H9 (cell line): ENCODE measurements at regions not wholly inside any gene's neighbourhood (a gene's known extent, or its start where the extent isn't known, plus 50 kb on each side); places are given as distances from the start of the nearest gene placed in this dataset.

Experiments
- DNase-seq: peaks from one replicate; pipeline ENCODE4 v3.0.0-alpha.2; 2017
- H2AFZ ChIP-seq: one replicate; pipeline ENCODE4 v1.6.1; 2013; ENCODE audit warnings: mild to moderate bottlenecking, low read length, control low read depth, moderate library complexity
- H2AK5ac ChIP-seq: 2 replicates; pipeline ENCODE4 v1.6.1; 2013; ENCODE audit warnings: low read length, control low read depth, mixed read lengths; ENCODE audit not compliant: insufficient read length
- H2BK120ac ChIP-seq: one replicate; pipeline ENCODE4 v1.6.1; 2013; ENCODE audit warnings: low read depth, mild to moderate bottlenecking, low read length, control low read depth, inconsistent platforms; ENCODE audit not compliant: poor library complexity, severe bottlenecking
- H2BK12ac ChIP-seq: 2 replicates; pipeline ENCODE4 v1.6.1; 2013; ENCODE audit warnings: low read length, control low read depth, mixed read lengths, low read depth; ENCODE audit not compliant: insufficient read length
- H2BK15ac ChIP-seq: 2 replicates; pipeline ENCODE4 v1.6.1; 2013; ENCODE audit warnings: low read depth, low read length, control low read depth
- H2BK20ac ChIP-seq: one replicate; pipeline ENCODE4 v1.6.1; 2013; ENCODE audit warnings: low read depth, mild to moderate bottlenecking, low read length, control low read depth, inconsistent platforms; ENCODE audit not compliant: poor library complexity, severe bottlenecking
- H2BK5ac ChIP-seq: 2 replicates; pipeline ENCODE4 v1.6.1; 2013; ENCODE audit warnings: low read length, control low read depth, mixed read lengths; ENCODE audit not compliant: insufficient read length
- H3K14ac ChIP-seq: 2 replicates; pipeline ENCODE4 v1.6.1; 2013; ENCODE audit warnings: low read length, control low read depth; ENCODE audit not compliant: insufficient read depth
- H3K18ac ChIP-seq: 2 replicates; pipeline ENCODE4 v1.6.1; 2013; ENCODE audit warnings: low read depth, mild to moderate bottlenecking, mixed read lengths, low read length, control low read depth; ENCODE audit not compliant: insufficient read length
- H3K23ac ChIP-seq: 2 replicates; pipeline ENCODE4 v1.6.1; 2013; ENCODE audit warnings: low read length, control low read depth, mixed read lengths, low read depth; ENCODE audit not compliant: insufficient read length
- H3K23me2 ChIP-seq: 2 replicates; pipeline ENCODE4 v1.6.1; 2013; ENCODE audit warnings: low read depth, mild to moderate bottlenecking, mixed read lengths, low read length, control low read depth; ENCODE audit not compliant: insufficient read length, poor library complexity, severe bottlenecking
- H3K27ac ChIP-seq: 2 replicates; pipeline ENCODE4 v1.5.1; 2013; ENCODE audit warnings: low read length, control low read depth, mixed read lengths, low read depth; ENCODE audit not compliant: insufficient read length
- H3K27me3 ChIP-seq: 2 replicates; pipeline ENCODE4 v1.6.1; 2013; ENCODE audit warnings: low read length, control low read depth, inconsistent platforms; ENCODE audit not compliant: insufficient read depth
- H3K4ac ChIP-seq: 2 replicates; pipeline ENCODE4 v1.6.1; 2013; ENCODE audit warnings: low read depth, mild to moderate bottlenecking, control low read depth, inconsistent platforms, low read length, moderate library complexity
- H3K4me1 ChIP-seq: 2 replicates; pipeline ENCODE4 v1.6.1; 2013; ENCODE audit warnings: low read length, control low read depth, inconsistent platforms; ENCODE audit not compliant: insufficient read depth
- H3K4me2 ChIP-seq: 2 replicates; pipeline ENCODE4 v1.6.1; 2013; ENCODE audit warnings: low read length, control low read depth, mixed read lengths; ENCODE audit not compliant: insufficient read length, insufficient read depth
- H3K56ac ChIP-seq: 2 replicates; pipeline ENCODE4 v1.6.1; 2013; ENCODE audit warnings: low read depth, mild to moderate bottlenecking, mixed read lengths, low read length, control low read depth; ENCODE audit not compliant: insufficient read length
- H3K79me1 ChIP-seq: 2 replicates; pipeline ENCODE4 v1.6.1; 2013; ENCODE audit warnings: low read depth, mild to moderate bottlenecking, moderate library complexity, low read length, control low read depth, inconsistent platforms; ENCODE audit not compliant: insufficient read depth, poor library complexity, severe bottlenecking
- H3K79me2 ChIP-seq: 2 replicates; pipeline ENCODE4 v1.6.1; 2013; ENCODE audit warnings: low read length, control low read depth, inconsistent platforms; ENCODE audit not compliant: insufficient read depth
- H3K9ac ChIP-seq: 2 replicates; pipeline ENCODE4 v1.6.1; 2013; ENCODE audit warnings: low read length, control low read depth, mixed read lengths; ENCODE audit not compliant: insufficient read length; ENCODE audit errors: extremely low read depth
- H3K9me3 ChIP-seq: one replicate; pipeline ENCODE4 v1.6.1; 2013; ENCODE audit warnings: low read depth, low read length, inconsistent platforms; ENCODE audit not compliant: control insufficient read depth
- H3T11ph ChIP-seq: one replicate; pipeline ENCODE4 v1.6.1; 2013; ENCODE audit warnings: mild to moderate bottlenecking, low read length, control low read depth, inconsistent platforms
- H4K20me1 ChIP-seq: one replicate; pipeline ENCODE4 v1.6.1; 2013; ENCODE audit not compliant: control insufficient read depth, insufficient read length, insufficient read depth
- H4K5ac ChIP-seq: 2 replicates; pipeline ENCODE4 v1.6.1; 2013; ENCODE audit warnings: low read depth, mild to moderate bottlenecking, mixed read lengths, low read length, control low read depth; ENCODE audit not compliant: insufficient read length
- H4K8ac ChIP-seq: replicated peaks from 2 replicates; pipeline ENCODE4 v1.6.1; 2013; ENCODE audit warnings: low read length, control low read depth, mixed read lengths, low read depth; ENCODE audit not compliant: insufficient read length
- H4K91ac ChIP-seq: 2 replicates; pipeline ENCODE4 v1.6.1; 2013; ENCODE audit warnings: low read depth, mild to moderate bottlenecking, moderate library complexity, mixed read lengths, low read length, control low read depth; ENCODE audit not compliant: insufficient read length
- H3K27ac Mint-ChIP-seq, 3 experiments: 2 replicates in 2 of 3; 3 replicates in 1 of 3; pipeline ENCODE4 v1.8.0; 2020 to 2021; ENCODE audit warnings: mixed read lengths in 3 of 3, mild to moderate bottlenecking in 1 of 3, moderate library complexity in 1 of 3
- H3K27me3 Mint-ChIP-seq: 2 replicates; pipeline ENCODE4 v1.8.0; 2021; ENCODE audit warnings: low read depth, mild to moderate bottlenecking, moderate library complexity, mixed read lengths
- H3K36me3 Mint-ChIP-seq, 3 experiments: 2 replicates in 2 of 3; 3 replicates in 1 of 3; pipeline ENCODE4 v1.8.0; 2020 to 2021; ENCODE audit warnings: low read depth in 3 of 3, mixed read lengths in 3 of 3; ENCODE audit not compliant: insufficient read depth in 1 of 3
- H3K4me1 Mint-ChIP-seq, 2 experiments: 2 replicates each; pipeline ENCODE4 v1.8.0; 2020; ENCODE audit warnings: mixed read lengths in 2 of 2
- H3K4me3 Mint-ChIP-seq, 2 experiments: 2 replicates in 1 of 2; 3 replicates in 1 of 2; pipeline ENCODE4 v1.8.0; 2020 to 2021; ENCODE audit warnings: mild to moderate bottlenecking in 2 of 2, mixed read lengths in 2 of 2, moderate library complexity in 1 of 2
- H3K9me3 Mint-ChIP-seq, 2 experiments: 2 replicates in 1 of 2; 3 replicates in 1 of 2; pipeline ENCODE4 v1.8.0; 2020; ENCODE audit warnings: mild to moderate bottlenecking in 2 of 2, mixed read lengths in 2 of 2, moderate library complexity in 1 of 2
- CTCF ChIP-seq: fragments of 200-600 bp; sonication (generic); conservative IDR thresholded peaks from 3 replicates; pipeline ENCODE4 v1.8.0; 2021; ENCODE audit warnings: antibody characterized with exemption, mild to moderate bottlenecking
- WGBS: extraction: QIAGEN DNeasy Blood & Tissue Kit; methylation state at CpG from one replicate; pipeline ENCODE4 v1.1.7; 2013; ENCODE audit warnings: missing lambda C conversion rate, low lambda C conversion rate, mixed read lengths; ENCODE audit not compliant: insufficient read length; ENCODE audit errors: extremely low coverage; 5-methylcytosine and 5-hydroxymethylcytosine counted together

DNA sequence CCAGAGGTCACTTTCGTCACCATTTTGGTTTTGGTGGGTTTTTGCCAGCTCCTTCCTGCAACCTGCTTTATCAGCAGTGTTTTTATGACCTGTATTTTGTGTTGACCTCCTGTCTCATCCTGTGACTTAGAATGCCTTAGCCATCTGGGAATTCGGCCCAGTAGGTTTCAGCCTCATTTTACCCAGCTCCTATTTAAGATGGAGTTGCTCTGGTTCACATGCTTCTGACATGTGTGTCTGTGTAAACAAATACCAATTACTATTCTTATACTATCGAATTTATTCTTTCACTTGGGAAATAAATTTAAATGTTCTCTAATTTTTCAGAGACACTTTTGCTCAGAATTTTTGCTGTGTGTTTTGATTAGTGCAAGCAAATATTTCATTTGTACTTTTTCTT is 1370.3 kb upstream of the MIR17HG start:
- Mint-ChIP-seq H3K9me3 (no peaks in the 10 kb centered on the region), H3K27me3 (no peaks in the 10 kb centered on the region), H3K36me3 (no peaks in the 10 kb centered on the region), H3K4me3 (no peak overlapping the region), H3K4me1 (peaks cover 14 to 19% of the 10 kb centered on the region in 2 experiments), H3K27ac (no peak overlapping the region)
- Histone ChIP-seq H2BK12ac (no peak overlapping the region), H3K56ac (no peak overlapping the region), H2BK120ac (no peak overlapping the region), H3K23me2 (no peaks in the 10 kb centered on the region), H3K27ac (no peak overlapping the region), H4K5ac (no peak overlapping the region), H3K23ac (no peak overlapping the region), H3K79me2 (no peaks in the 10 kb centered on the region), H4K91ac (no peak overlapping the region), H3K14ac (no peak overlapping the region), H3T11ph (no peak overlapping the region), H3K9me3 (no peaks in the 10 kb centered on the region), H3K27me3 (no peaks in the 10 kb centered on the region), H3K4ac (no peak overlapping the region), H2AFZ (no peak overlapping the region), H2BK15ac (no peak overlapping the region), H3K79me1 (no peaks in the 10 kb centered on the region), H2BK20ac (no peak overlapping the region), H3K4me1 (no peaks in the 10 kb centered on the region; the same call in 1 of the 2 replicates), H3K9ac (no peak overlapping the region), H2AK5ac (no peak overlapping the region), H4K20me1 (no peaks in the 10 kb centered on the region), H2BK5ac (no peak overlapping the region), H4K8ac (no peak overlapping the region), H3K18ac (no peak overlapping the region), H3K4me2 (no peak overlapping the region)
- no peak for DNase-seq
- WGBS, result no CpG with 5 or more reads among the region's 3 CpGs
- no peak for TF ChIP-seq CTCF
